ENCODE measurements at regions not wholly inside any gene's neighbourhood (a gene's known extent, or its start where the extent isn't known, plus 50 kb on each side); places are given as distances from the start of the nearest gene placed in this dataset.
"Not testable (repeated sequence)": the region's sequence is repeated elsewhere in the genome, so short reads cannot be mapped to it uniquely, and the experiment has no call there.

GRCh38 chr5:163248871-163249270 lies 188.5 kb upstream of the CCNG1 start:
- DNase-seq (ENCODE audit: low spot score), result no peak
- in situ Hi-C loops (cut with MboI; ENCODE audit: low sequenced_read_pairs, unreplicated experiment), result no loop called here

GRCh38 chr5:163252950-163253349 lies 184.4 kb upstream of the CCNG1 start:
- in situ Hi-C loops (cut with MboI; ENCODE audit: low sequenced_read_pairs, unreplicated experiment), result no loop called here
- no peak for DNase-seq (ENCODE audit: low spot score)
- TF ChIP-seq CTCF (IDR thresholded peaks at IDR 0.05; ENCODE audit: borderline replicate concordance, control extremely low read depth, extremely low read depth, insufficient read depth, missing control alignments), result no peak

More at GRCh38 chr5:163248871-163249270, 188.5 kb upstream of the CCNG1 start:
- TF ChIP-seq CTCF (IDR thresholded peaks at IDR 0.05; ENCODE audit: borderline replicate concordance, control extremely low read depth, extremely low read depth, insufficient read depth, missing control alignments), result no peak

GRCh38 chr5:163259495-163259894 lies 177.9 kb upstream of the CCNG1 start:
- TF ChIP-seq CTCF (IDR thresholded peaks at IDR 0.05; ENCODE audit: borderline replicate concordance, control extremely low read depth, extremely low read depth, insufficient read depth, missing control alignments), result no peak
- no peak for DNase-seq (ENCODE audit: low spot score)

GRCh38 chr5:163260471-163260870 lies 176.9 kb upstream of the CCNG1 start:
- TF ChIP-seq CTCF (IDR thresholded peaks at IDR 0.05; ENCODE audit: borderline replicate concordance, control extremely low read depth, extremely low read depth, insufficient read depth, missing control alignments), result no peak
- DNase-seq (ENCODE audit: low spot score), result no peak
- in situ Hi-C loops (cut with MboI; ENCODE audit: low sequenced_read_pairs, unreplicated experiment), result no loop called here

More at GRCh38 chr5:163259495-163259894, 177.9 kb upstream of the CCNG1 start:
- in situ Hi-C loops (cut with MboI; ENCODE audit: low sequenced_read_pairs, unreplicated experiment), result no loop called here

GRCh38 chr5:163260961-163261360 lies 176.4 kb upstream of the CCNG1 start:
- DNase-seq (ENCODE audit: low spot score), result no peak
- TF ChIP-seq CTCF (IDR thresholded peaks at IDR 0.05; ENCODE audit: borderline replicate concordance, control extremely low read depth, extremely low read depth, insufficient read depth, missing control alignments), result no peak

GRCh38 chr5:163261647-163262269 lies 175.6 kb upstream of the CCNG1 start:
- in situ Hi-C loops (cut with MboI; ENCODE audit: low sequenced_read_pairs, unreplicated experiment), result no loop called here
- DNase-seq (ENCODE audit: low spot score), result no peak
- TF ChIP-seq CTCF (IDR thresholded peaks at IDR 0.05; ENCODE audit: borderline replicate concordance, control extremely low read depth, extremely low read depth, insufficient read depth, missing control alignments), result no peak

More at GRCh38 chr5:163260961-163261360, 176.4 kb upstream of the CCNG1 start:
- in situ Hi-C loops (cut with MboI; ENCODE audit: low sequenced_read_pairs, unreplicated experiment), result no loop called here

GRCh38 chr5:163266249-163266648 lies 171.1 kb upstream of the CCNG1 start:
- in situ Hi-C loops (cut with MboI; ENCODE audit: low sequenced_read_pairs, unreplicated experiment); DNase-seq (ENCODE audit: low spot score): not testable (repeated sequence)
